ENCODE measurements at regions not wholly inside any gene's neighbourhood (a gene's known extent, or its start where the extent isn't known, plus 50 kb on each side); places are given as distances from the start of the nearest gene placed in this dataset.
"Not testable (repeated sequence)": the region's sequence is repeated elsewhere in the genome, so short reads cannot be mapped to it uniquely, and the experiment has no call there.

DNA sequence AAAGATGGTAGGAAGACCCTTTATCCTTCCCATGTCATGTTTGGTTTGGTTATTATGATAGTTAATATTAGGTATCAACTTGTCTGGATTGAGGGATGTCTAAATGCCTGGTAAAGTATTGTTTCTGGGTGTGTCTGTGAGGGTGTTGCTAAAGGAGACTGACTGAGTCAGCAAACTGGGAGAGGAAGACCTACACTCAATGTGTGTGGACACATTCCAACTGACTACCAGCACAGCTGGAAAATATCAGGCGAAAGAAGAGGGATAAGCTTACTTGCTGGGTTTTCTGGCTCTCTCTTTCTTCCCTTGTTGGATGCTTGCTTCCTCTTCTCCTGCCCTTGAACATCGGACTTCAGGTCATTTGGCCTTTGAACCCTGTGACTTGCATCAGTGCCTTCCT, 1227.6 kb upstream of the EPHA6 start:
- DNase-seq = no peak

- DNase-seq = not testable (repeated sequence)
Observed at GRCh38 chr3:95587641-95588040, 1226.8 kb upstream of the EPHA6 start.

GRCh38 chr3:95588473-95588872, 1225.9 kb upstream of the EPHA6 start:
- no peak for DNase-seq

DNA sequence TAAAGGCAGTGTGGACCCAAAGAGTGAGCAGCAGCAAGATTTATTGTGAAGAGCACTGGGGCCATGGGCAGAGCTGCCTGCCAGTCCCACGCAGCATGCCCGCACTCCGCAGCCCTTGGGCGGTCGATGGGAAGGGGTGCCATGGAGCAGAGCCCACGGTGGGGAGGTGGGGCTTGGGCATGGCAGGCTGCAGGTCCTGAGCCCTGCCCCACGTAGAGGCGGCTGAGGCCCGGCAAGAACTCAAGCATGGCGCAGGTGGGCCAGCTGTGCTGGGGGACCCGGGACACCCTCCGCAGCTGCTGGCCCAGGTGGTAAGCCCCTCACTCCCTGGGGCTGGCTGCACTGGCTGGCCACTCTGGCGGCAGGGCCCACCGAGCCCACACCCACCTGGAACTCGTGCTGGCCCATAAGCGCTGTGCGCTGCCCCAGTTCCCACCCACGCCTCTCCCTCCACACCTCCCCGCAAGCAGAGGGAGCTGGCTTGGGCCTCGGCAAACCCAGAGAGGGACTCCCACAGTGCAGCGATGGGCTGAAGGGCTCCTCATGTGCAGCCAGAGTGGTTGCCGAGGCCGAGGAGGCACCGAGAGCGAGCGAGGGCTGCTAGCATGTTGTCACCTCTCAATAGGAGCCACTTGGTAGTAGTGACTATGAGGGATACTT, 1218.8 kb upstream of the EPHA6 start:
- no peak for DNase-seq

DNA sequence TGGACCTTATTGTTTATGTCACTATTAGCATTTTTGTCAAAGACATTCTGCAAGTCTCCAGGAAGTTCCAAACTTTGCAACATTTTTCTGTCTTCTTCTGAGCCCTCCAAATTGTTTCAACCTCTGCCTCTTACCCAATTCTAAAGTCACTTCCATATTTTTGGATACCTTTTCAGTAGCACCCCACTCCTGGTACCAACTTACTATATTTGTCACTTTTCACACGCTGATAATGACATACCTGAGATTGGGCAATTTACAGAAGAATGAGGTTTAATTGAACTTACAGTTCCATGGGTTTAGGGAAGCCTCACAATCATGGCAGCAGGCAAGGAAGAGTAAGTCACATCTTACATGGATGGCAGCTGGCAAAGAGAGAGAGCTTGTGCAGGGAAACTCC, 1206.5 kb upstream of the EPHA6 start:
- DNase-seq = no peak

- no peak for DNase-seq
Observed at GRCh38 chr3:95609411-95609810, 1205.0 kb upstream of the EPHA6 start.

DNA sequence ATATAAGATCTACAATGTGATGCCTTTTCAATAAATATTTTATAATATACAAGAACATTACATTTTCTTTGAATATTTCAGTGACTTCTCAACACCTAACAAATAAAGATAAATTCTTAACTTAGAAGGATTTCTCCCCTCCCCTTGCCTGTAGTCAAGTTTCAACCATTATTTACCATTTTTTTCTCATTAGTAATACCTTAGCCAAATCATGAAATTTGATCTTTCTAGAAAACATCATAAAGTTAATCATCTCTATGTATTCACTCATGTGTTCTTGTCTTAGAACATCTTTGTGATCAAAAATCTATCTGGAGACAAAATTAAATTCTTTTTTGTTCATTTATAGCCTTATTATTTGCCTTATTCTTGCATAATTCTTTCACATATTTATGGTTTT, 1201.8 kb upstream of the EPHA6 start:
- DNase-seq = no peak

DNA sequence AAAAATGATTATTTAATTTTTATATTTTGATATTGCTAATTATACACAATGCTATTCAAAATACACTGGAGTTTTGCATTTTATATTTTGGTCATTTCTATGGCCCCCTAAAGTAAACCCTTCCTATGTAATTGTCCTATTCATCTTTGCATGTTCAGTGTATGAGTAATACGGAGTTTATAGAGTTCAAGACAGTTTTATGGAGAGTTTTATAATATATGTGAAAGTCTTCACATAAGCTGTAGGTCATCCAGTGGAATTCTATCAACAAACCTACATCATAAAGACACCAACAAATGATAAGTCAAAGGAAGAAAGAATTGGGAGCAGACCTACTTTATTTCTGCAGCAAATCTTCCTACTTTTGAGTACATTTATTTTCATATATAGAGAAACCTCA, 1200.4 kb upstream of the EPHA6 start:
- DNase-seq = no peak

- DNase-seq = no peak
Observed at GRCh38 chr3:95615592-95616310, 1198.6 kb upstream of the EPHA6 start.

GRCh38 chr3:95626107-95626506, 1188.3 kb upstream of the EPHA6 start:
- DNase-seq = no peak

- no peak for DNase-seq
Observed at GRCh38 chr3:95627293-95627692, 1187.1 kb upstream of the EPHA6 start.

- DNase-seq = no peak
Observed at GRCh38 chr3:95627697-95628096, 1186.7 kb upstream of the EPHA6 start.

- DNase-seq = no peak
Observed at GRCh38 chr3:95629802-95630201, 1184.6 kb upstream of the EPHA6 start.

GRCh38 chr3:95645291-95645690, 1169.1 kb upstream of the EPHA6 start:
- no peak for DNase-seq

GRCh38 chr3:95654570-95655362, 1159.6 kb upstream of the EPHA6 start:
- DNase-seq = no peak

DNA sequence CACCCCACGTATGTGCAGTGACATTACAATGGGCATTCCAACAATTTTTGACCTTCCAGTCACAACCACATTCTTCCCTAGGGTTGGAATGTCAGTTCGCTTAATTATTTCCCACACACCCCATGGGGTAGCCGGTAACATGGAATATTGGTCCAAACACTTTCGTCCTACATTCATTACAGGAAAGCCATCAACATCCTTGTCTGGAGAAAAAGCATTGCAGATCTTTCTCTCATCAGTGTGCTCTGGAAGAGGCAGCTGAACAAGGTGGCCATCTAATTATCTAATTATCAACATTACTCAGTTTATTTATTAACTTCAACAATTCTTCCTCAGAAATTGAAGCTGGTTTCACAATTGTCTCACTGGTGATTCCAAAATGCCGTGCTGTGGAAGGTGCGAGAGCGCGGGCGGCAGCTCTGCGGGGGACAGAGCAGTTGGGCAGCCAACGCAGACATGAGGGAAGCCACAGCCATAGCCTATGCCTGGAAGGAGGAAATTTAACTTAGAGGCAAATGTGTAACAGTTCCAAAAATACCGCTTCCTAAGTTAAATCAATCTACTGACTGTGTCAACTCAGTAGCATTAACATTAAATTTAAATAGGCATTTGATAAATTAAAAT, 1158.9 kb upstream of the EPHA6 start:
- no peak for DNase-seq

GRCh38 chr3:95670765-95671164, 1143.6 kb upstream of the EPHA6 start:
- no peak for DNase-seq

DNA sequence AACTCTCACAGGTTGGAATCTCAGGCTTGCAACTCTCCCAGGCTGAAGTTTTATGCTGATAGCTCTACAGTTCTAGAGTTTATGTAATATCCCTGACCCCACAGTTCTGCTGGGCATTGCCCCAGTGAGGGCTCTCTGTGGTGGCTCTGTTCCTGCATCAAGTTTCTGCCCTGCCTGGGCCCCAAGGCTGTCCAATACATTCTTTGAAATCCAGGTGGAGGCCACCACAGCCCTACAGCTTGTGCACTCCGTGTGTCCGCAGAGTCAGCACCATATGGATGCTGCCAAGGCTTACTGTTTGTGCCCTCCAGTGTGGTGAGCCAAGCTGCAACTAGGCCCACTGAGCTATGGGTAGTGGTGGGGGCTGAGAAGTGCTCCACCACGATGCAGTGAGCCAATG, 1141.2 kb upstream of the EPHA6 start:
- no peak for DNase-seq

- no peak for DNase-seq
Observed at GRCh38 chr3:95705786-95706418, 1108.5 kb upstream of the EPHA6 start.

DNA sequence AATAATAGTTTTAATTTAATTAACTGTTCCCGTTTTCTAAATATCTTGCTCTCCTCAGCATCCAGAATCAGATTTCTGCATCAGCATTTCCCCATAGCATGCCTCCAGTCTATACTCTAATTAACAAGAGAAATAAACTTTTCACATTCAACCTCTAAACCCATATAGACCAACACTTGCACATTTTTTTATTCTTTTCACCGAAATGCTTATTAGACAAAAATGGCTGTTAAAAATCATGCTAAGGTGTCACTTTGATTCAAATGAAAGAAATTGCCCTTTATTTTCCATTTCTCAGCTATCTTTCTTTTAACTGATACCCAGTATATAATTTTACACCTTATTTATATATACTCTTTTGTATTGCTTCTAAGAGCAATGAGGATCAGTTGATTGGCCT, 1107.1 kb upstream of the EPHA6 start:
- no peak for DNase-seq

DNA sequence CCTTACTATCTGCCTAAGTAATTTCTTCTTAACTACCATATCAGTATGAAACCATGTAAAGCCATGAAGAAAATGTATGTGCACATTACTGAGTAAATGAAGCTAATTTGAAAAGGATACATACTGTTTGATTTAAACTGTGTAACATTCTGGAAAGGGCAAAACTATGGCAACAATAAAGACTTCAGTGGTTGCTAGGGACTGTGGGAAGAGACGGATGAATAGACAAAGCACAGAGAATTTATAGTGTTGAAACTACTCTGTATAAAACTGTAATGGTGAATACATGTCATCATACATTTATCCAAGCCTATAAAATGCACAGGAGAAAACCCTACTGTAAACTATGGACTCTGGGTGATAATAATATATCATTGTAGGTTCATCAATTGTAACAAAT, 1103.7 kb upstream of the EPHA6 start:
- no peak for DNase-seq

DNA sequence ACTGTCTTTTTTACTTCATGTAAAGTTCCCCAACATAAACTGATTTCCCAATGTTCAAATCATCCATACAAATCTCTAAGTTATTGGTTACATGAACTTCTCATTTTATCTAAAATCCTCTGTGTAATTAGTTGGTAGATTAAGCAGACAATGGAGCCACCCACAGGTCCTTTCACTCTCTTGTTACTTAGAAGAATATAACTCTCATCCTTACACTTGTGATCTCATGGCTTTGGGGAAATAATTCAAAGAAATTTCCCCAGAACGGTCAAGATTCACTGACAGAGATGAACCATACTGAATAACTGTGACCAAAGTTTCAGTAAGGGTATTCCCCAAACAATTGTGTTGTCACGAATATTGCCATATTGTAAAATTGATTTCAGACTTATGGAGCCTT, 1102.6 kb upstream of the EPHA6 start:
- DNase-seq = no peak

- DNase-seq = no peak
Observed at GRCh38 chr3:95715128-95715527, 1099.3 kb upstream of the EPHA6 start.

All from GF-D8 (cell line).